Activated CD8-positive, alpha-beta T cell treated with anti-CD3 and anti-CD28 coated beads for 36 hours (primary cell): ENCODE measurements at regions not wholly inside any gene's neighbourhood (a gene's known extent, or its start where the extent isn't known, plus 50 kb on each side); places are given as distances from the start of the nearest gene placed in this dataset.
"Not testable (repeated sequence)": the region's sequence is repeated elsewhere in the genome, so short reads cannot be mapped to it uniquely, and the experiment has no call there.

Experiments
- ATAC-seq: fragments of 200-7000 bp; cut with Tn5 transposase; one replicate; pipeline ENCODE4 v1.10.0; 2021; ENCODE audit warnings: mild to moderate bottlenecking, moderate library complexity
- CTCF ChIA-PET: fragments of 350-600 bp; sonication (Branson Sonifier 250); formaldehyde crosslinking; loops from one replicate; lab custom pipeline; 2021; ENCODE audit warnings: antibody characterized with exemption; lab: Charles Lee
- POLR2A ChIA-PET: fragments of 350-600 bp; sonication (Branson Sonifier 250); formaldehyde crosslinking; loops from one replicate; lab custom pipeline; 2021; ENCODE audit warnings: antibody characterized with exemption; lab: Charles Lee
- DNase-seq: peaks from one replicate; pipeline ENCODE4 v3.0.0-alpha.2; 2020
- H3K27ac Mint-ChIP-seq: one replicate; pipeline ENCODE4 v1.8.0; 2021; ENCODE audit warnings: mild to moderate bottlenecking, mixed read lengths
- H3K27me3 Mint-ChIP-seq: one replicate; pipeline ENCODE4 v1.8.0; 2021; ENCODE audit warnings: mixed read lengths
- H3K36me3 Mint-ChIP-seq: one replicate; pipeline ENCODE4 v1.8.0; 2021; ENCODE audit warnings: low read depth, mixed read lengths
- H3K4me1 Mint-ChIP-seq: one replicate; pipeline ENCODE4 v1.8.0; 2021; ENCODE audit warnings: low read depth, mixed read lengths
- H3K4me3 Mint-ChIP-seq: one replicate; pipeline ENCODE4 v1.8.0; 2021; ENCODE audit warnings: mild to moderate bottlenecking, moderate library complexity, mixed read lengths
- H3K9me3 Mint-ChIP-seq: one replicate; pipeline ENCODE4 v1.8.0; 2021; ENCODE audit warnings: mixed read lengths
- CTCF ChIP-seq: fragments of 200-600 bp; IDR thresholded peaks from one replicate; pipeline ENCODE4 v1.8.0; 2022; ENCODE audit warnings: antibody characterized with exemption, mild to moderate bottlenecking
- intact Hi-C: fragments of 100-400 bp; cut with micrococcal nuclease; formaldehyde crosslinking; loops from one replicate; pipeline ENCODE4 v1.10.0; 2022

- intact Hi-C loops = no loop called here
- POLR2A ChIA-PET = no interaction called here
- CTCF ChIA-PET = interaction anchor here (2.2 kb wide), 1 partner anchor 47 kb away, joined by 5 read pairs; no protein-coding TSS in a partner anchor
Observed at GRCh38 chr3:125695688-125696087, 100.4 kb upstream of the OSBPL11 start.

GRCh38 chr3:125697126-125697525 lies 101.8 kb upstream of the OSBPL11 start:
- CTCF ChIA-PET, H3K9me3 Mint-ChIP-seq, H3K27ac Mint-ChIP-seq, H3K36me3 Mint-ChIP-seq, DNase-seq, POLR2A ChIA-PET, H3K4me3 Mint-ChIP-seq, ATAC-seq, H3K4me1 Mint-ChIP-seq, H3K27me3 Mint-ChIP-seq, intact Hi-C loops: not testable (repeated sequence)

More at GRCh38 chr3:125695688-125696087, 100.4 kb upstream of the OSBPL11 start:
- Mint-ChIP-seq H3K36me3 (no peaks in the 10 kb centered on the region), H3K4me1 (peaks cover 5% of the 10 kb centered on the region), H3K9me3 (no peaks in the 10 kb centered on the region), H3K27ac (no peak overlapping the region), H3K27me3 (no peaks in the 10 kb centered on the region), H3K4me3 (no peak overlapping the region)
- no peak for DNase-seq
- TF ChIP-seq CTCF = no peak
- no peak for ATAC-seq

- H3K4me1 Mint-ChIP-seq, H3K27me3 Mint-ChIP-seq, H3K27ac Mint-ChIP-seq, CTCF ChIA-PET, H3K9me3 Mint-ChIP-seq, POLR2A ChIA-PET, H3K36me3 Mint-ChIP-seq, intact Hi-C loops, ATAC-seq, H3K4me3 Mint-ChIP-seq: not testable (repeated sequence)
- peak; percentile 83 for DNase-seq
- peak; percentile 49 for TF ChIP-seq CTCF
Observed at GRCh38 chr3:125697979-125698640, 102.8 kb upstream of the OSBPL11 start.

GRCh38 chr3:125715651-125716050 lies 120.4 kb upstream of the OSBPL11 start:
- Mint-ChIP-seq H3K36me3 (no peaks in the 10 kb centered on the region), H3K4me1 (no peaks in the 10 kb centered on the region), H3K27me3 (no peaks in the 10 kb centered on the region), H3K9me3 (no peaks in the 10 kb centered on the region), H3K4me3 (no peak overlapping the region), H3K27ac (no peak overlapping the region)
- ChIA-PET CTCF (no interaction called here), POLR2A (no interaction called here)
- DNase-seq = no peak
- no peak for ATAC-seq
- no peak for TF ChIP-seq CTCF
- intact Hi-C loops = no loop called here

- H3K27ac Mint-ChIP-seq, H3K9me3 Mint-ChIP-seq, ATAC-seq, H3K27me3 Mint-ChIP-seq, H3K4me3 Mint-ChIP-seq, H3K36me3 Mint-ChIP-seq, intact Hi-C loops, DNase-seq, POLR2A ChIA-PET, CTCF ChIA-PET, H3K4me1 Mint-ChIP-seq: not testable (repeated sequence)
Observed at GRCh38 chr3:125732151-125732550, 136.9 kb upstream of the OSBPL11 start.

GRCh38 chr3:125741991-125742718 lies 146.9 kb upstream of the OSBPL11 start:
- ATAC-seq, H3K27ac Mint-ChIP-seq, H3K4me1 Mint-ChIP-seq, H3K36me3 Mint-ChIP-seq, H3K4me3 Mint-ChIP-seq, H3K27me3 Mint-ChIP-seq, DNase-seq, H3K9me3 Mint-ChIP-seq, POLR2A ChIA-PET, intact Hi-C loops: not testable (repeated sequence)
- CTCF ChIA-PET = interaction anchor here (0.7 kb wide), 2 partner anchors 47 to 1707 kb away, joined by 3 to 5 read pairs; no protein-coding TSS in a partner anchor
